Smooth muscle cell of the brain vasculature (primary cell): ENCODE measurements at regions not wholly inside any gene's neighbourhood (a gene's known extent, or its start where the extent isn't known, plus 50 kb on each side); places are given as distances from the start of the nearest gene placed in this dataset.

ENCODE experiments used
- DNase-seq: peaks from one replicate; pipeline ENCODE4 v3.0.0-alpha.2; 2012; ENCODE audit warnings: low read depth, low spot score

DNA sequence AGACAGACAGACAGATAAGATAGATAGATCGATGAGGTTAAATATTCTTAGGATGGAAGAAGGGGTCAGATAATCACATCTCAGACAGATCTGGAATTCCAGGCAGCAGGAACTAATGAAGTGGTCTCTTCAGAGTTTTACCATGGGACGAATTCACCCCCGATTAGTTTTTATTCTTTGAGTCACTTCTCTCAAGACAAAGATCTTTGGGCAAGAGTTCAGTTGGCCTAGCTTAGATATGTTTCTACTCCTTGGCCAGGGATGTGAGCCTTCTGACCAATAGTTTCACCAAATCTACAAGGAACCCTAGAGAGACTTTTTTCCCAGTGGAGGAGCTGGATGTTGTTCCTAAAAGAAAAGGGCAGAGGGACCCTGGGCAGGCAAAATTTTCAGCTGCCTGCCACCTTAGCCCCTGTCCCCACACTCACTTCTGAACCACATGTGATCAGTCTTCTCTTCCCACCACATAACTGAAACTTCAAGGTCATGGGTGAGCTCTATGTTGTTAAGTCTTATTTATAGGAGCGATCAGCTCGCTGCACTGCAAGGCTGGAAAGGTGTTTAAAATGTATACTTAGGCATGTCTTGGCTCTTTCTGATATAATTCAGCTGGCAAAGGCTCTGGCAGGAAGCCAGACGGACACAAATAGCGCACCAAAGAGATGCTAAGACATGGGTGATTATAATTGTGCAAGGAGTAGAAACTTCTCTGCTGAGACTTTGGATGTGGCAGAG is 132.9 kb downstream of the PALM2AKAP2 start:
- no peak for DNase-seq

GRCh38 chr9:109913461-109913810 is 133.4 kb downstream of the PALM2AKAP2 start:
- DNase-seq, result no peak

DNA sequence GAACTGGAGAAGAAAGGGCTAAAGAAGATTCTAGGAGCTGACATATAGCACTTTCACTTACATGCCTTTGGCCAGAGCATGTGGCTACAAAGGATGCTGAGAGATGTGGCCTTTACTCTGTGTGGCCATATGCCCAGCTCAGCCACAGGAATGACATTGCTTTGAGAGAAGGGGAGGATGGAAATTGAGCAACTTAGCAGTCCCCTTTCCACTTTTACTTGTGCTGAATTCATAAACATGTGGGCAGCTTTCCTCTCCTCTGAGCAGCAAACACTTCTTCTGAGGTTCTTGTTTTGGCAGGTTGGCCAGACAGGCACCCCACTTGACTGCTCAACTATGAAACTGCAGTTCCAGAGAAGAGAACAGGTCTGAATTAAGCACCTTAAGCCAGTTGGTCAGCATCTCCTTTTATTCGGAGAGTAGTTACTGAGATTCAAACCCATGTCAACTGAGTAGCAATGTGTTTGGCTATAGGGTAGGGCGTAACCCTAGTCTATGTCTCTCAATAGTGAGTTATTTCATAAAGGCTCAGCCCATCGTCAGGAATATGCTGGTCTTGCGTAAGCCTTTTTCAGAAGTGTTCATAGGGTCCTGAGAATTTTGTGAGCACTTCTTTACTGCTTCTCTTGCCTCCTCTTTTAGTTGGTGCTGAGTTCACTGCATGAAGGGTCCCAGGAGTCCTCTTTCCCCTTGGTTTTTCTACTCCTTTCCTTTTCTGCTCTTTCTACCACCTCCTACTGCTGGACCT is 134.5 kb downstream of the PALM2AKAP2 start:
- DNase-seq, result no peak

- DNase-seq, result no peak
These were observed 136.3 kb downstream of the PALM2AKAP2 start for GRCh38 chr9:109916316-109916715.

GRCh38 chr9:109918339-109919163 is 138.6 kb downstream of the PALM2AKAP2 start:
- DNase-seq, result no peak

DNA sequence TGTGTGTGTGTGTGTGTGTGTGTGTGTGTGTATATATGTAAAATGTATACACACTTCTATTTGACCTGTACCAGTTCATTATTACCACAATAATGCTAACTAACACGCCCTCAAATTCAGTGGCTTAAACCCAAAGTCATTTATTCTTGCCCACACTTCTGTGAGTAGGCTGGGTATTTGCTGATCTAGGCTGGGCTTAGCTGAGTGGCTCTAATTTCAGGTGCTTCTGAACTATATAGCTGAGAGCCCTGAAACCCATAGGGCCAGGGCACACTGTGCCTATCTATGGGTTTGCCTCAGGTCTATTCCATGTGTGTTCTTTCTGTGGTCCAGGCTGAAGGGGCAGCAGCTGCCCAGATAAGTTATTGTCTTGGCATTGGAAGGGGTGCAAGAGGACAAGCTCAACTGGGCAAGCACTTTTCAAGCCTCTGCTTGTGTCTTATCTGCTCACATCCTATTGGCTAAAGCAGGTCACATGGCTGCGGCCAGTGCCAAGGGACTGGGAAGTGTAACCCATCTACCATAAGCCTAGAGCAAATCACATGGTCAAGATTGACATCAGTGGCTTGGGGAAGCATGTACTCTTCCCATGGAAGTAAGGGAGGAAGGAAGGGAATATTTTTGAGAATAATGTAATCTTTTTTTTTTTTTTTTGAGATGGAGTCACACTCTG is 139.9 kb downstream of the PALM2AKAP2 start:
- no peak for DNase-seq

- no peak for DNase-seq
These were observed 142.8 kb downstream of the PALM2AKAP2 start for GRCh38 chr9:109922617-109923470.

DNA sequence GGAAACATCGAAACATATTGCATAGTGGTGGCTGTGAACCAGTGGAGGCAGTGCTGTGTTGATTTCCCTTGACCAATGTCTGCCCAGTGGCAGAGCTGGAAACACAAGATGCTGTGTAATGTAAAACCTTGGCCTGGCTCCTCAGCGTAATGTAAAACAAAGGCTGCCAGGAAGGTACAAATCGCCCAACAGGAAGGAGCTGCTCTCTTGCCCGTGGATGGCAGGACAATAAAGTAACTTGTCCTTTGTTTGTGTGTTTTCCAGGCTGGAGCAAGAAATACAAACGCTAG is 143.4 kb downstream of the PALM2AKAP2 start:
- no peak for DNase-seq

DNA sequence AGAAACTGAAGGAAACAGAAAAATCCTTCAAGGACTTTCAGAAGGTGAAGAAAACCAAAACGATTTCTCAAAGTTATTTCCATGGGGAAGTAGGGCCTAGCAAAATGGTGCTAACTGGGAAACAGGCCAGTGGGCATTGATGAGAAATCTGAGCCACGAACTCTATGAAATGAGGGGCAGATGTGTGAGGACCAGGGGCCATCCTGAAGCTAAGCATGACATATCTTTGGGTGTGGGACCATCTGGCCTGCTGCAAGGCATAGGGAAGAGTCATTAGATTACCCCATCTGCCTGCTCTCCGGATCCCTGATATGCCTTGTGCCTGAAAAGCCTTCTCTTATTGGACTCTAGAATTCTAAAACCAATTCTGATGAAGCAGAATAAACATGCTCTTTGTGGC is 143.8 kb downstream of the PALM2AKAP2 start:
- DNase-seq, result no peak

- no peak for DNase-seq
These were observed 145.8 kb downstream of the PALM2AKAP2 start for GRCh38 chr9:109925799-109926198.

DNA sequence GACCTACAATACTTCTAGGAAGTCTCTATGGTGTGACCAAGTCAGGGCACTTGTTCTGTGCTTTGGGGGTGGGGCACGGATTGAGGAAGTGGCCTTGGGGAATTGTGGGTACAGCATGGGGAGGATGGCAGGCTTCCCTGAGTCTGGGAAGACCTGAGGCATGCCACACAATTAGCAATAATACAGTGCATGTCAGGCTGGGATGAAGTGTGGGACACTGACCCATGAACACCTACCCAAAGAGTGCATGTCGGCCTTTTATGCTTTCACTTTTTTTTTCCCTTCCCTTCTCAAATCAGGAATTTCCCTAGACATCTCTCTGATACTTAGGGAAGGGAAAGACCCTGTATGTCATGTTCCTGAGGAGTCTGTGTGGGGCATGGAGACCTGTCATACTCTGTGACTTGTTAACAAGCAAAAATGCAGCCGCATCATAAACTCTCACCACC is 146.4 kb downstream of the PALM2AKAP2 start:
- DNase-seq, result no peak

- DNase-seq, result no peak
These were observed 151.6 kb downstream of the PALM2AKAP2 start for GRCh38 chr9:109931623-109932022.

DNA sequence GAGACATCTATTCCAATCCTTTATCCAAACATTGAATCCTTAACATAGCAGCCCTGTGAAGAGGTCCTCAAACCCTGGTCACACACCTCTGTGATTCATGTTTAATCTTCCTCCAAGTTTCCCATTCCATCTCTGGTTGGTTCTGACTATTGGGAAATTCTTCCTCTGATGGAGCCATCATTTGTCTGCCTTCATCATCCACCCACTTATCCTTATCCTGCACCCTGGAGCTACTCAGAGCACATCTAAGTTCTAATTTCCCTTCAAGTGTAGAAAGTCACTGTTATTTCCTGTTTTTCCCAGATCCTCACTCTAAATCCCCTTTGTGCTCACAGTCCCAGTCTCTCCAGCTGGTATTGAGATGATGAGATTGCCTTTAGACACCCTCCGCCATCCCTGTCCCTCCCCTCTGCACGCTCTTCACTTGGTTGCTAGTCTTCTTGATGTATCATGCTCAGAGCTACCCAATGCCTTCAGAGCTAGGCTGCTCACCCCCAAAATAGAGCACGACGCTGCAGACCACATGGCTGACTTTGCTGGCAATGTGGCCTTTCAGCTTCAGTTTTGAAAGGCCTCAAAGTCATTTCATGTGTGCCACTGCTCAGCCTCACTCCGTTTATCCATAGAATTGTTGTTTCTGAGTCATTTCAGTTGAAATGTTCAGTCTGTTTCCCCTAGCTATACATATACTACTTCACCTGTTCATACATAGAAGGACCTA is 154.3 kb downstream of the PALM2AKAP2 start:
- no peak for DNase-seq

- no peak for DNase-seq
These were observed 154.8 kb downstream of the PALM2AKAP2 start for GRCh38 chr9:109934857-109935215.

DNA sequence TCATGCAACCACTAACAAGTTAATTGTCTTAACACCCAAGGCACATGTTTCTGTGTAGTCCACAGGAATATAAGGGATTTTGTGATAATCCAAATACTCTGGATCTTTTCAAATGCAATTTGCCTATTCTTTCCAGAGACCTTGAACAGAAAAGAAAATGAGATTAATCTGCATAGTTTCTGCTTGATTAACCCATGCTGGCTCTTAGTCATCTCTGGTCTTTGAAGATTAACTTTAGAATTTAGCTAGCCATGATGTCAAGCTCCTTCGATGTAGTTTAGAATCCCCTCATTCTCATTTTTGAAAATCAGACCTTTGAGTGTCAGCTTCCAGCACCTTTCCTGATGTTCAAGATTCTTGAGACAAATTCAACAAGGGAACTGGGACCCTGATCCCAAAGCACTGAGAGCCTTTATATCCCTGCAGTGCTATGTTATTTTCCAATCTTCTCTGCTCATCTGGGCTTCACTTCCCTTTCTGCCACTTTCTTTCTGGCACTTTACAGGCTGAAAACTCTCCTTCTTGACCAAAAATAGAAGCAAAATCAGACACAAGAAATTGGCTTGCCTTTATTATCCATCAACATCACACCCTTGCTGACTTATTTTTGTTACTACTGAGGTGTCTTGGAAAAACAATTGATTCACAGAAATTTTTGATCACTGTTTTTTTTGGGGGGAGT is 155.5 kb downstream of the PALM2AKAP2 start:
- no peak for DNase-seq

- no peak for DNase-seq
These were observed 158.0 kb downstream of the PALM2AKAP2 start for GRCh38 chr9:109937861-109938453.

- no peak for DNase-seq
These were observed 159.8 kb downstream of the PALM2AKAP2 start for GRCh38 chr9:109939698-109940342.

- no peak for DNase-seq
These were observed 160.6 kb downstream of the PALM2AKAP2 start for GRCh38 chr9:109940561-109940960.

DNA sequence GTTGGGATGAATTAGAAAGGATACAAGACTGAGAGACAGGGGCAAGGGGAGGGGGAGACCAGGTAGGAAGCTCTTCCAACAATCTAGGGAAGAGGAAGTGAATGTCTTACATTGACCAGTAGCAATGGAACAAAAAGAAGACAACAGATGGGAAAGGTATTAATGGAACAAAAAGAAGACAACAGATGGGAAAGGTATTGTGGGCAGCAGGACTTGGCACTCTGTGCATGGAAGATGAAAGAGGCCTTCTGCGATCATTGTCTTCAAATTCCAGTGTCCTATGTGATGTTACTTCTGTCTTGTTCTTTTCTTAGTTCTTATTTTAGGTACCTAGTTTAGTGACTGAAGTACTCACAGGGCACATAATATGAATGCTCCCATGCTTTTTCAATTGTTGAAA is 161.8 kb downstream of the PALM2AKAP2 start:
- no peak for DNase-seq
